ENCODE measurements at regions not wholly inside any gene's neighbourhood (a gene's known extent, or its start where the extent isn't known, plus 50 kb on each side); places are given as distances from the start of the nearest gene placed in this dataset.

DNA sequence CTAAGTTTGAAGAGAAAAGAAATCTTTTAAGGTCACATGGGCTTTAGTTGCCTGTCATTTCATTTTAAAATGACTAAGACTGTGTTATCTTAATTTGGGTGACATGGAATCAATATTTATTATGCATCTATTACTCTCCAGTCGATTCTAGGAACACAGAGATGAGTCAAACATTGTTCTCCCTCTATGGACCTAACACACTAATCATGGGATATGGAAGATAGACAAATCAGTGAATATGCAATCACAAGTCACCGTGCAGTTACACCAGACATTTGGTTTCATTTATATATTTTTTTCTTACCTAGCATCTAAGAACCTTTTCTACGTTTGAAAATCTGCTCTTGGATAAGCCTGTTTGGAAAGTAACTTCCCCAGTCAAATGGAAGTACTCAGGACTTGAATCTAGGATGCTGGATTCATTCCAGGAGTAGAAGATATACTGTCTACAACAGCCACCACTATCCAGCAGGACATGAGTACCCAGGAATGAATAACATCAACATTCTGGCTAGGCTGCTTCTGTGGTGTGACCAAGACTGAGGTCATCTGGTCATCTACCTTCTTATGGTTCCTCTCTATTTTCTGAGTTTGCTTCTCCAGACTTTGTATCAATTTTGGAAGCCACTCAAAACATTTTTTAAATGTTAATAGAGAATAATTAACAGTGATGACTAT is 902.9 kb upstream of the LRRN3 start:
- no peak for DNase-seq
- WGBS: 66% methylated on average over 3 of the region's 3 CpGs
- Histone ChIP-seq H3K27ac (ENCODE audit: low read length) (no peak overlapping the region), H3K4me1 (ENCODE audit: control insufficient read depth, insufficient read depth, low read length) (no peaks in the 10 kb centered on the region), H3K27me3 (ENCODE audit: control insufficient read depth, insufficient read depth) (no peaks in the 10 kb centered on the region), H3K9me3 (ENCODE audit: control insufficient read depth, low read length) (no peaks in the 10 kb centered on the region), H3K4me3 (ENCODE audit: low read length) (no peak overlapping the region)
- ATAC-seq: no peak
- intact Hi-C loops (cut with DNase I): no loop called here

DNA sequence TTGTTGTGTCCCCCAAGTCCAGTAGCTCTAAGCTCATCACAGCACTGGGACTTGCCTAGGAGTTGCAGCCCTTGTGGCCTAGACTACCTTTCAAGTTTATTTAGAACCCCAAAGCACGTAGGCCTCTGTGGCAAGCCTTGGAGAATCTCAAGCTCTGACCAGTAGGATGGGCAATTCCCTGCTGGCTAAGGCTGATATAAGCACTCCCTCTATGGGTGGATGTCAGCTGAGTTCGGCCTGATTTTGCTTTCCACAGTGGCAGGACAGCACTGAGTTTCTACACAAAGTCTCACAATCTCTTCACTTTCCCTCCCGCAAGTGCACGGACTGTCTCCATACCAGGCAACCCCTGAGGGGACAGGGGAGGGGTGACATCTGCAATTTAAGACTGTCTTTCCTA is 886.4 kb upstream of the LRRN3 start:
- no peak overlapping the region for H3K4me3 ChIP-seq (ENCODE audit: low read length)
- DNase-seq (no peak), ATAC-seq (no peak)
- H3K27me3 ChIP-seq (ENCODE audit: control insufficient read depth, insufficient read depth): no peaks in the 10 kb centered on the region
- WGBS: 90% methylated on average over 4 of the region's 4 CpGs
- intact Hi-C loops (cut with DNase I): no loop called here
- H3K27ac ChIP-seq (ENCODE audit: low read length): no peak overlapping the region
- no peaks in the 10 kb centered on the region for H3K4me1 ChIP-seq (ENCODE audit: control insufficient read depth, insufficient read depth, low read length)
- H3K9me3 ChIP-seq (ENCODE audit: control insufficient read depth, low read length): no peaks in the 10 kb centered on the region

DNA sequence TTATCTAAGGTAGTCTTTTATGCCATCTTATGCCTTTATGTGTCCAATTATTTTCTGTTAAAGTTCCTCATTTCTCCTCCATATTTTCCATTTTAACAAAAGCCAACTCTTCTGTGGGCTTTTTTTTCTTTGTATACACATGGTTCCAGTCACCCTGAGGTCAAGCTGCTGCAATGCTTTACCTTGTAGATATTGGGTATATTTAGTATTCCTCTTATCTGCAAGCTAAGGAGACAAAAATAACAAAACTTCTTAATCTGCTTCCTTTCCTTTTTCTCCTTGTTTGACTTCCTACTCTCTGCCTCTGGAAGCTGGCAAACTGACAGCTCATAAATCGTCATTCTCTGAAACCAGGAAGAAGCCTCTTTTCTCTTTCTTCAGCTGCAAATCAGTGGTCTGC is 885.0 kb upstream of the LRRN3 start:
- Histone ChIP-seq H3K9me3 (ENCODE audit: control insufficient read depth, low read length) (no peaks in the 10 kb centered on the region), H3K4me3 (ENCODE audit: low read length) (no peak overlapping the region), H3K27ac (ENCODE audit: low read length) (no peak overlapping the region), H3K4me1 (ENCODE audit: control insufficient read depth, insufficient read depth, low read length) (no peaks in the 10 kb centered on the region), H3K27me3 (ENCODE audit: control insufficient read depth, insufficient read depth) (no peaks in the 10 kb centered on the region)
- intact Hi-C loops (cut with DNase I): no loop called here
- DNase-seq: no peak
- 15% methylated on average over 1 of the region's 1 CpG for WGBS
- peak in 1 of 2 donors; percentile 14 for ATAC-seq

DNA sequence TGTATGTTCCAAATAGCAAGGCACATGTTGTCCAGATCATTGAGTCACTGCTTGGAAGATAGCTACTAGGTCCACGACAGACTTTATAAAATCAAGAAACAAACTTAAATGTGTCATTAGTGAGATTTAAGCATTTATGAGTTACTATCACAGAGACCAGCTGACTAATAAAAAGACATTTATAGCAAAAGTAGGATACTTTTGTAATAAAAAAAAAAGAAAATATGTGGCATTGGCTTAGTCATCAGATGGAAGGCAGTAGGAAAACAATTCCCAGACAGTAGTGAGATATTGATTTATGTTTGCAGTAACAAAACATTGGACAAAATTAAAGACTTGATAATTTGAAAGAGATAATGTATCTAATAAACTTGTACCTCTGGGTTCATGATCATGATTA is 881.0 kb upstream of the LRRN3 start:
- no peak overlapping the region for H3K27ac ChIP-seq (ENCODE audit: low read length)
- no peak for DNase-seq
- WGBS: 64% methylated on average over 1 of the region's 1 CpG
- intact Hi-C loops (cut with DNase I): no loop called here
- ATAC-seq: no peak
- H3K4me1 ChIP-seq (ENCODE audit: control insufficient read depth, insufficient read depth, low read length): no peaks in the 10 kb centered on the region
- no peaks in the 10 kb centered on the region for H3K9me3 ChIP-seq (ENCODE audit: control insufficient read depth, low read length)
- H3K27me3 ChIP-seq (ENCODE audit: control insufficient read depth, insufficient read depth): no peaks in the 10 kb centered on the region
- H3K4me3 ChIP-seq (ENCODE audit: low read length): no peak overlapping the region

DNA sequence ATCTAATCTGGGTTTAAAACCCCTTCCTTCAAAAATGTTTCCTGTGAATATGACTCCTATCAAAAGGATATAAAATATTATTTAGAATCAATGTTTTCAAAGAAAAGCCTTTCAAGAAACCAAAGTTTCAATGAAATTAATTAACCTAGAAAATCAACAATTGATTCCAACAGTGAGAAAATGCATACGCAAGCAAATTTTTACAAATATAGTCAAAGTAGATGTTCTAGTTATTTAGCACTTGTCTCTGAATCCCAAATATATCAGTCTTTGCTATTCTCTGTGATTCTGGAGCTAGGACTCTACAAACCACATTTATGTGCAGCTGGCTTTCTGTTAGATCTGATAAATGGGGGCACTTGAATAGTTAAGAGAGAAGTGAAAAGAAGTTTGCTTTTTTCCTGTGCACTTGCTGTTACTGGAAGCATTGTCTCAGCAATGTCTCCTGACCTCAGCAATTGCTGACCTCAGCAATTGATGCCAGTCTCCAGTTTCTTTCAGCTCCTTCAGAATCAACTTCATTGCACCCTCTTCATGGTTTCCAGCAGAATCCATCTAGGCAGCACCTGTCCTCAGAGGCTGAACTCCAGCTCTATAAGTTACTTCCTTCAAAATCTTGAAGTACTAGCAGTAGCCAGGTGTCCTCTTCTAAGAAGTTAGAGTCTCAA is 879.9 kb upstream of the LRRN3 start:
- ATAC-seq: no peak
- intact Hi-C loops (cut with DNase I): no loop called here

DNA sequence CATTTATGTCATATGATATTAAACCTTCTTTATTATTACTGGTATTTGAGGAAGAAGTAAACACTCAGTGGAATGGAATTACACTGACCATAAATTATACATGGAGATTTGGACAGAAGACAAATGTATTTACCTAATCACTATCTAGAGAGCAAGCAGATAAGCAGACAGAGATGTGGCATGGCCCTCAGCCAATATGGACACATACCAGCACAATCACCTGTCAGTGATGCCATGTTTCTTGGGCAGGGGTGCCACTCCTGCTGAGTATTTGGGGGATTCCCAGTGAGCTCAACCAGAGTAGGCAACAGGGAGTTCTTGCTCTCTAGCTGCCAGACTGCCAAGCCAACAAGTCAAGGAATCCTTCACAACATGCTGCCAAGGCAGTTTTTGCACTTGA is 866.3 kb upstream of the LRRN3 start:
- Histone ChIP-seq H3K27me3 (ENCODE audit: control insufficient read depth, insufficient read depth) (no peaks in the 10 kb centered on the region), H3K9me3 (ENCODE audit: control insufficient read depth, low read length) (no peaks in the 10 kb centered on the region), H3K4me1 (ENCODE audit: control insufficient read depth, insufficient read depth, low read length) (peaks cover 3% of the 10 kb centered on the region), H3K4me3 (ENCODE audit: low read length) (no peak overlapping the region), H3K27ac (ENCODE audit: low read length) (no peak overlapping the region)
- ATAC-seq (no peak), DNase-seq (no peak)
- intact Hi-C loops (cut with DNase I): no loop called here

More for the DNA sequence above, 879.9 kb upstream of the LRRN3 start:
- no peak overlapping the region for H3K27ac ChIP-seq (ENCODE audit: low read length)
- no peaks in the 10 kb centered on the region for H3K9me3 ChIP-seq (ENCODE audit: control insufficient read depth, low read length)
- no peaks in the 10 kb centered on the region for H3K4me1 ChIP-seq (ENCODE audit: control insufficient read depth, insufficient read depth, low read length)
- no peak for DNase-seq
- H3K27me3 ChIP-seq (ENCODE audit: control insufficient read depth, insufficient read depth): no peaks in the 10 kb centered on the region
- H3K4me3 ChIP-seq (ENCODE audit: low read length): no peak overlapping the region
- WGBS: 95% methylated on average over 1 of the region's 1 CpG

DNA sequence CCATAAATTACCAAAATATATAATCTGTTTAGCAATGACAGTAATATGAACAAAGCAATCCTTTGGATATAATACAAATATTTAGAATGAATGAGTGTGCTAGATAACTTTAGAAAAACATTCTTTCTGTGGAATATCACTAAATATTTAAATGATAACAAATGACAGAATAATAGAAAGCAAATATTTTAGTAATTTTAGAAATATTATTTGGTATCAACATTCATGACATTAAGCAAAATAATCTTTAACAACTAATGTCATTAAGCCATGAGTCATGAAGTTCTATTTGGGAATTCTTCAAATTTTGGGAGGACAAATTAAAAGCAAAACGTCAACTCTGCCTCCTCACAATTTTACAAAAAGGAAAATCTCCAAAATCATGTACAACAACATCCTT is 844.8 kb upstream of the LRRN3 start:
- Histone ChIP-seq H3K27me3 (ENCODE audit: control insufficient read depth, insufficient read depth) (no peaks in the 10 kb centered on the region), H3K4me3 (ENCODE audit: low read length) (no peak overlapping the region), H3K4me1 (ENCODE audit: control insufficient read depth, insufficient read depth, low read length) (no peaks in the 10 kb centered on the region), H3K27ac (ENCODE audit: low read length) (no peak overlapping the region), H3K9me3 (ENCODE audit: control insufficient read depth, low read length) (no peaks in the 10 kb centered on the region)
- WGBS: 63% methylated on average over 1 of the region's 1 CpG
- ATAC-seq (no peak), DNase-seq (no peak)
- intact Hi-C loops (cut with DNase I): no loop called here

DNA sequence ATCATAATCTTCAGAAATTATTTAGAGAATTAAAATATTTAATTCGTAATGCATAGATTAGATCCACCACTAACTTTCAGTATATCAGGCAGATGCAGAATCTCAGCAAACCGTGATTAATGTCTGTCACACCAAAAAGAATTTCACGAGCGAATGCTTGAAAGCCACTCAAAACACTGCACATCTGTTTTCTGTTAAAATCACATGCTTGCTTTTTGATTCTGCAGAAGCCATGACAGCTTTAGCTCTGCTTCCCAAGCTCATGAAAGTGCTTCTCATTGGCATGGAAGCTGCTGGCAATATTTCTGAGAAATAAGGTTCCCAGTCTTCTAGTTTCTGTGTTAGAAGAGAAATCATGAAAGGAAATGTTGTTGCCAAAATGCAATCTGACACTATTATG is 837.8 kb upstream of the LRRN3 start:
- 39% methylated on average over 4 of the region's 4 CpGs for WGBS
- Histone ChIP-seq H3K4me3 (ENCODE audit: low read length) (no peak overlapping the region), H3K27me3 (ENCODE audit: control insufficient read depth, insufficient read depth) (no peaks in the 10 kb centered on the region), H3K9me3 (ENCODE audit: control insufficient read depth, low read length) (no peaks in the 10 kb centered on the region), H3K27ac (ENCODE audit: low read length) (no peak overlapping the region), H3K4me1 (ENCODE audit: control insufficient read depth, insufficient read depth, low read length) (peaks cover 1% of the 10 kb centered on the region)
- no peak for ATAC-seq
- DNase-seq: no peak
- intact Hi-C loops (cut with DNase I): no loop called here

DNA sequence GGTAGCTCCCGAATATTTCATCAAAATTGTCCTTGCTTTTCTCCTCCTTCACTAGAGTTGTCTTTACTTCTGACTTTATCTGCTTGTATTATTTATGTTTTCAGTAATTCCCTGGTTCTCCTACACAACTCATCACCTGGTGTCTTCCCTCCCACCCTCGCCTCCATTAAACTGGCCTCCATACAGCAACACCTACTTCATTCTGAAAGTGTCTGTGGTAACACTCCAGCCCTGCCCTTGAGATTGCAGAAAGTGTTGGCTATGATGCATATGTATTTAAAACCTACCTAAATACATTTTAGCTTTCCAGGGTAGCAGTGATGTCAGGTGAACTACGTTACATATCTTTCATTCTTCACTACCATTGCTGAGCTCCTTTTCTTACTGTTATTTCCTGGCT is 833.3 kb upstream of the LRRN3 start:
- WGBS: 72% methylated on average over 3 of the region's 3 CpGs
- no peak overlapping the region for H3K4me3 ChIP-seq (ENCODE audit: low read length)
- intact Hi-C loops (cut with DNase I): no loop called here
- peaks cover 1% of the 10 kb centered on the region for H3K4me1 ChIP-seq (ENCODE audit: control insufficient read depth, insufficient read depth, low read length)
- no peaks in the 10 kb centered on the region for H3K9me3 ChIP-seq (ENCODE audit: control insufficient read depth, low read length)
- ATAC-seq (peak in 1 of 2 donors; percentile 75), DNase-seq (no peak)
- H3K27ac ChIP-seq (ENCODE audit: low read length): no peak overlapping the region
- H3K27me3 ChIP-seq (ENCODE audit: control insufficient read depth, insufficient read depth): no peaks in the 10 kb centered on the region

DNA sequence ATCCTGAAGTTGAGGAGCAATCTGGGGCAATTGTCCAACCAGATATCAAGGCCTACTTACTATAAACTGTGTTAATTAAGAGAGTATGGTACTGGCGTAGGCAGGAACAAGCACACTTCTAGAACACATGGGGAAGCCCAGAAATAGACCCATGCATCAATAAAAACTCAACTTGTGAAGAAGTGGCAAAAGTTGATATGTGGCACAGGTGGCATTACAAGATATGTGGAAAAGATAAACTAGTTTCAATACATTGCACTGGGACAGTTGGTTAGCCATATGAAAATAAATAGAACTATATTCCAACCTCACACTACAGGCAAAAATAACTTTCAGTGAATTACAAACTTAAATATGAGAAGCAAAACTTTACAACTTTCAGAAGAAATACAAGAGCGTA is 828.7 kb upstream of the LRRN3 start:
- Histone ChIP-seq H3K9me3 (ENCODE audit: control insufficient read depth, low read length) (no peaks in the 10 kb centered on the region), H3K27ac (ENCODE audit: low read length) (no peak overlapping the region), H3K4me1 (ENCODE audit: control insufficient read depth, insufficient read depth, low read length) (no peaks in the 10 kb centered on the region), H3K27me3 (ENCODE audit: control insufficient read depth, insufficient read depth) (no peaks in the 10 kb centered on the region), H3K4me3 (ENCODE audit: low read length) (no peak overlapping the region)
- DNase-seq: no peak
- intact Hi-C loops (cut with DNase I): no loop called here
- WGBS: 86% methylated on average over 2 of the region's 2 CpGs
- ATAC-seq: no peak

DNA sequence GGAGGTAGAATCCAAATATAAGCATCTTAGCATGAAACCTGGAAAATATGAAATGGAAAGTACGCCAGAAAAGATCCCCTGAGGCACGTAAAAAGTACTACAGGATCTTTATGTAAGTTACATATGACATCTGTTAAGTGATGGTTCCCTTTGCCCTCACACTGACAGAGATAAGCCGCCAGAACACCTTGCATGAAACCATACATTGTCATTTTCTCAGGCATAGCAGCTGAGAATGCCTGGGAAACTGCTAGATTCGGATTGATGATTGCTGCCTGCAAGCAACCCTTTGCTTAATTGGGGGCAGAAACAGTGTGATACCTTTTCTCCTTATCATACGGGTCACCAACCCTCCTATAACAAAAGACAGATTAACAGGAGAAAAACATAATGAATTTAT is 826.6 kb upstream of the LRRN3 start:
- Histone ChIP-seq H3K9me3 (ENCODE audit: control insufficient read depth, low read length) (no peaks in the 10 kb centered on the region), H3K27ac (ENCODE audit: low read length) (no peak overlapping the region), H3K4me1 (ENCODE audit: control insufficient read depth, insufficient read depth, low read length) (no peaks in the 10 kb centered on the region), H3K27me3 (ENCODE audit: control insufficient read depth, insufficient read depth) (no peaks in the 10 kb centered on the region), H3K4me3 (ENCODE audit: low read length) (no peak overlapping the region)
- 89% methylated on average over 5 of the region's 5 CpGs for WGBS
- intact Hi-C loops (cut with DNase I): no loop called here
- DNase-seq (no peak), ATAC-seq (no peak)

DNA sequence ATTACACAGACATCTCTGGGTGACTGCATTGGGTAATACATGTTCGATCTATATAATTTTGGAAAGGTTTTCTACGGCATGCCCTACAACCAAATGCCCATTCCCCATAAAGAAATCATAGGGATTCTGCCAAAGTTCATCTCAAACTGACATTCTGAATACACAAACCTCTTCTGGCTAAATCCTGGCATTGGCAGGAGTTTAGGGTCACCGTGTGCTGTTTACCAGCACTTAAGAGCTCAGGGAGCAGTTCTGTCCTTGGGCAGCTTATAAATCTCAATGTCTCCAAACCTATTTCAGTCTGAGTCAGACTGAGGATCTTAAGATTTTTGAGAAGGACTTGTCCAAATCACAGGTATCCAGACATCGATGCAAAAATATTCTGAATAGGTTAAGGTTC is 809.6 kb upstream of the LRRN3 start:
- DNase-seq: no peak
- ATAC-seq: no peak
- Histone ChIP-seq H3K27ac (ENCODE audit: low read length) (no peak overlapping the region), H3K4me1 (ENCODE audit: control insufficient read depth, insufficient read depth, low read length) (no peaks in the 10 kb centered on the region), H3K4me3 (ENCODE audit: low read length) (no peak overlapping the region), H3K9me3 (ENCODE audit: control insufficient read depth, low read length) (no peaks in the 10 kb centered on the region), H3K27me3 (ENCODE audit: control insufficient read depth, insufficient read depth) (no peaks in the 10 kb centered on the region)
- 80% methylated on average over 4 of the region's 4 CpGs for WGBS
- intact Hi-C loops (cut with DNase I): no loop called here
